GM12878 (cell line): ENCODE measurements at regions not wholly inside any gene's neighbourhood (a gene's known extent, or its start where the extent isn't known, plus 50 kb on each side); places are given as distances from the start of the nearest gene placed in this dataset.

Experiments used
- ATAC-seq: fragments of 200-7000 bp; cut with Tn5 transposase; 3 replicates; pipeline ENCODE4 v1.9.1; 2020; ENCODE audit warnings: mild to moderate bottlenecking, moderate library complexity
- BruUV-seq: library from RNA; stranded (reverse); fragments of 400-500 nt; replicated peaks from 2 replicates; lab custom pipeline; 2021; lab: Mats Ljungman, UMichigan
- CTCF ChIA-PET: fragments of 300-600 bp; sonication (Branson Sonifier 250); formaldehyde crosslinking; extraction: SDS; loops from one replicate; lab custom pipeline; 2021; ENCODE audit warnings: inconsistent platforms; lab: Yijun Ruan, JAX
- POLR2A ChIA-PET: fragments of 350-600 bp; formaldehyde crosslinking; extraction: SDS; loops from one replicate; lab custom pipeline; 2021; ENCODE audit warnings: inconsistent platforms; lab: Charles Lee
- RAD21 ChIA-PET: fragments of 300-600 bp; sonication (Branson Sonifier 250); formaldehyde crosslinking; loops from one replicate; lab custom pipeline; 2023; ENCODE audit warnings: antibody characterized with exemption; ENCODE audit not compliant: unreplicated experiment; lab: Charles Lee
- SMC1A ChIA-PET: fragments of 300-600 bp; sonication (Branson Sonifier 250); formaldehyde crosslinking; loops from one replicate; lab custom pipeline; 2023; ENCODE audit not compliant: unreplicated experiment, uncharacterized antibody; lab: Charles Lee
- DNase-seq: peaks from one replicate; pipeline ENCODE4 v3.0.0-alpha.2; 2011; ENCODE audit warnings: low read depth, low spot score
- FAIRE-seq: peaks from 3 replicates; lab custom pipeline; 2011; peaks lifted over from hg19 to GRCh38; lab: Jason Lieb, UNC
- H2AFZ ChIP-seq: 2 replicates; pipeline ENCODE4 v1.6.0; 2011; ENCODE audit warnings: low read depth, low read length, control low read depth; ENCODE audit not compliant: control insufficient read depth
- H3K27ac ChIP-seq: 2 replicates; pipeline ENCODE4 v1.5.1; 2011; ENCODE audit warnings: control low read depth; ENCODE audit not compliant: control insufficient read depth, insufficient read depth
- H3K27me3 ChIP-seq, 2 experiments: replicated peaks in 1 of 2; 2 replicates each; pipeline versions ENCODE4 v1.6.0 to v1.6.1; 2011; ENCODE audit warnings: low read length in 1 of 2; ENCODE audit not compliant: control insufficient read depth in 2 of 2, insufficient read depth in 2 of 2
- H3K36me3 ChIP-seq, 2 experiments: 2 replicates each; pipeline ENCODE4 v1.5.1; 2011; ENCODE audit warnings: low read length in 1 of 2; ENCODE audit not compliant: control insufficient read depth in 2 of 2, insufficient read depth in 2 of 2
- H3K4me1 ChIP-seq: 2 replicates; pipeline ENCODE4 v1.6.1; 2011; ENCODE audit warnings: mild to moderate bottlenecking, low read length, moderate library complexity, mixed read lengths; ENCODE audit not compliant: control insufficient read depth, insufficient read depth
- H3K4me2 ChIP-seq: 2 replicates; pipeline ENCODE4 v1.6.0; 2011; ENCODE audit warnings: control low read depth; ENCODE audit not compliant: control insufficient read depth, insufficient read depth
- H3K4me3 ChIP-seq: fragments of 200-600 bp; sonication (generic); 2 replicates; pipeline ENCODE4 v1.5.1; 2016
- H3K79me2 ChIP-seq: 2 replicates; pipeline ENCODE4 v1.6.0; 2011; ENCODE audit warnings: low read length; ENCODE audit not compliant: control insufficient read depth, insufficient read depth
- H3K9ac ChIP-seq: 2 replicates; pipeline ENCODE4 v1.8.0; 2011; ENCODE audit warnings: low read length, control low read depth, mixed read lengths; ENCODE audit not compliant: control insufficient read depth, insufficient read depth
- H3K9me3 ChIP-seq: replicated peaks from 3 replicates; pipeline ENCODE4 v1.5.1; 2011; ENCODE audit warnings: mild to moderate bottlenecking, low read length; ENCODE audit not compliant: control insufficient read depth, insufficient read depth
- H4K20me1 ChIP-seq: 2 replicates; pipeline ENCODE4 v1.6.0; 2011; ENCODE audit not compliant: control insufficient read depth, insufficient read depth
- FOXM1 ChIP-seq: IDR thresholded peaks from 2 replicates; pipeline ENCODE4 v1.6.1; 2012; ENCODE audit warnings: low read depth, mild to moderate bottlenecking, inconsistent platforms, low read length, moderate library complexity
- NFIC ChIP-seq: IDR thresholded peaks from 2 replicates; pipeline ENCODE4 v1.6.1; 2012; ENCODE audit warnings: low read depth, mild to moderate bottlenecking, inconsistent platforms, low read length, moderate library complexity
- PKNOX1 ChIP-seq: fragments of 450-650 bp; IDR thresholded peaks from 2 replicates; pipeline ENCODE4 v1.6.1; 2016; ENCODE audit warnings: mild to moderate bottlenecking
- RELA ChIP-seq: fragments of 450-650 bp; IDR thresholded peaks from 2 replicates; pipeline ENCODE4 v1.8.0; 2014; ENCODE audit warnings: borderline replicate concordance; ENCODE audit not compliant: partially characterized antibody
- WRNIP1 ChIP-seq: IDR thresholded peaks from 2 replicates; pipeline ENCODE4 v1.6.1; 2011; ENCODE audit warnings: low read depth, low read length, improper control_type of control experiment, borderline replicate concordance
- WGBS: methylation state at CpG from one replicate; pipeline ENCODE4 v1.1.6; 2016; ENCODE audit warnings: low lambda C conversion rate; ENCODE audit not compliant: insufficient replicate concordance, insufficient coverage; ENCODE audit errors: missing lambda C conversion rate; 5-methylcytosine and 5-hydroxymethylcytosine counted together
- in situ Hi-C: fragments of 300-500 bp; cut with MboI; formaldehyde crosslinking; loops from 9 replicates; pipeline ENCODE4 v1.14.3; 2018; ENCODE audit warnings: mixed read lengths
- intact Hi-C: fragments of 100-400 bp; cut with micrococcal nuclease; formaldehyde crosslinking; loops from one replicate; pipeline ENCODE4 v1.14.2; 2022; ENCODE audit not compliant: unreplicated experiment
- TF ChIP-seq, protein P1 (sequence below): fragments of 450-650 bp; IDR thresholded peaks from 2 replicates; pipeline ENCODE4 v1.6.1; 2016; ENCODE audit warnings: mild to moderate bottlenecking, moderate library complexity, borderline replicate concordance
- TF ChIP-seq, protein P2 (sequence below): fragments of 450-650 bp; IDR thresholded peaks from 2 replicates; pipeline ENCODE4 v1.6.1; 2017; ENCODE audit warnings: mild to moderate bottlenecking, moderate library complexity

- no peak for FAIRE-seq
- DNase-seq, result no peak
- CTCF ChIA-PET, result no interaction called here
- H3K27ac ChIP-seq, result no peak overlapping the region
- H4K20me1 ChIP-seq, result no peaks in the 10 kb centered on the region
- intact Hi-C loops, result no loop called here
- POLR2A ChIA-PET, result no interaction called here
- SMC1A ChIA-PET, result no interaction called here
- TF ChIP-seq NFIC, result no peak
- TF ChIP-seq, protein P1, sequence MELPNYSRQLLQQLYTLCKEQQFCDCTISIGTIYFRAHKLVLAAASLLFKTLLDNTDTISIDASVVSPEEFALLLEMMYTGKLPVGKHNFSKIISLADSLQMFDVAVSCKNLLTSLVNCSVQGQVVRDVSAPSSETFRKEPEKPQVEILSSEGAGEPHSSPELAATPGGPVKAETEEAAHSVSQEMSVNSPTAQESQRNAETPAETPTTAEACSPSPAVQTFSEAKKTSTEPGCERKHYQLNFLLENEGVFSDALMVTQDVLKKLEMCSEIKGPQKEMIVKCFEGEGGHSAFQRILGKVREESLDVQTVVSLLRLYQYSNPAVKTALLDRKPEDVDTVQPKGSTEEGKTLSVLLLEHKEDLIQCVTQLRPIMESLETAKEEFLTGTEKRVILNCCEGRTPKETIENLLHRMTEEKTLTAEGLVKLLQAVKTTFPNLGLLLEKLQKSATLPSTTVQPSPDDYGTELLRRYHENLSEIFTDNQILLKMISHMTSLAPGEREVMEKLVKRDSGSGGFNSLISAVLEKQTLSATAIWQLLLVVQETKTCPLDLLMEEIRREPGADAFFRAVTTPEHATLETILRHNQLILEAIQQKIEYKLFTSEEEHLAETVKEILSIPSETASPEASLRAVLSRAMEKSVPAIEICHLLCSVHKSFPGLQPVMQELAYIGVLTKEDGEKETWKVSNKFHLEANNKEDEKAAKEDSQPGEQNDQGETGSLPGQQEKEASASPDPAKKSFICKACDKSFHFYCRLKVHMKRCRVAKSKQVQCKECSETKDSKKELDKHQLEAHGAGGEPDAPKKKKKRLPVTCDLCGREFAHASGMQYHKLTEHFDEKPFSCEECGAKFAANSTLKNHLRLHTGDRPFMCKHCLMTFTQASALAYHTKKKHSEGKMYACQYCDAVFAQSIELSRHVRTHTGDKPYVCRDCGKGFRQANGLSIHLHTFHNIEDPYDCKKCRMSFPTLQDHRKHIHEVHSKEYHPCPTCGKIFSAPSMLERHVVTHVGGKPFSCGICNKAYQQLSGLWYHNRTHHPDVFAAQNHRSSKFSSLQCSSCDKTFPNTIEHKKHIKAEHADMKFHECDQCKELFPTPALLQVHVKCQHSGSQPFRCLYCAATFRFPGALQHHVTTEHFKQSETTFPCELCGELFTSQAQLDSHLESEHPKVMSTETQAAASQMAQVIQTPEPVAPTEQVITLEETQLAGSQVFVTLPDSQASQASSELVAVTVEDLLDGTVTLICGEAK, result no peak
- TF ChIP-seq RELA, result no peak
- H3K9me3 ChIP-seq, result no peaks in the 10 kb centered on the region
- no peaks in the 10 kb centered on the region for H3K79me2 ChIP-seq
- no peak overlapping the region for H3K4me2 ChIP-seq
- H2AFZ ChIP-seq, result no peak overlapping the region
- H3K4me1 ChIP-seq, result peaks cover 3% of the 10 kb centered on the region; the same call in 1 of the 2 replicates
- 18% methylated on average over 3 of the region's 3 CpGs for WGBS
- H3K4me3 ChIP-seq, result no peak overlapping the region
- H3K36me3 ChIP-seq, result no peaks in the 10 kb centered on the region
- BruUV-seq, result no TSS peak
- no peak for ATAC-seq
- no peaks in the 10 kb centered on the region; a peak in 1 of 4 replicates for H3K27me3 ChIP-seq
- RAD21 ChIA-PET, result no interaction called here
- in situ Hi-C loops, result no loop called here
- H3K9ac ChIP-seq, result no peak overlapping the region
These were observed 87.0 kb upstream of the RUNX1 start for GRCh38 chr21:35136106-35136505.

- in situ Hi-C loops (no loop called here), intact Hi-C loops (no loop called here)
- CTCF ChIA-PET, result no interaction called here
- no peaks in the 10 kb centered on the region for H3K79me2 ChIP-seq
- no peak overlapping the region for H3K4me2 ChIP-seq
- POLR2A ChIA-PET, result no interaction called here
- no peaks in the 10 kb centered on the region for H4K20me1 ChIP-seq
- H3K27me3 ChIP-seq, result no peaks in the 10 kb centered on the region; a peak in 1 of 4 replicates
- SMC1A ChIA-PET, result no interaction called here
- 22% methylated on average over 7 of the region's 7 CpGs for WGBS
- no peak for ATAC-seq
- peaks cover 3% of the 10 kb centered on the region; the same call in 1 of the 2 replicates for H3K4me1 ChIP-seq
- H3K4me3 ChIP-seq, result no peak overlapping the region
- no peak overlapping the region for H3K27ac ChIP-seq
- H3K36me3 ChIP-seq, result no peaks in the 10 kb centered on the region
- FAIRE-seq, result no peak
- no TSS peak for BruUV-seq
- H3K9ac ChIP-seq, result no peak overlapping the region
- RAD21 ChIA-PET, result no interaction called here
- DNase-seq, result no peak
- H2AFZ ChIP-seq, result no peak overlapping the region
- no peaks in the 10 kb centered on the region for H3K9me3 ChIP-seq
- no peak for TF ChIP-seq WRNIP1
- TF ChIP-seq, protein P2, sequence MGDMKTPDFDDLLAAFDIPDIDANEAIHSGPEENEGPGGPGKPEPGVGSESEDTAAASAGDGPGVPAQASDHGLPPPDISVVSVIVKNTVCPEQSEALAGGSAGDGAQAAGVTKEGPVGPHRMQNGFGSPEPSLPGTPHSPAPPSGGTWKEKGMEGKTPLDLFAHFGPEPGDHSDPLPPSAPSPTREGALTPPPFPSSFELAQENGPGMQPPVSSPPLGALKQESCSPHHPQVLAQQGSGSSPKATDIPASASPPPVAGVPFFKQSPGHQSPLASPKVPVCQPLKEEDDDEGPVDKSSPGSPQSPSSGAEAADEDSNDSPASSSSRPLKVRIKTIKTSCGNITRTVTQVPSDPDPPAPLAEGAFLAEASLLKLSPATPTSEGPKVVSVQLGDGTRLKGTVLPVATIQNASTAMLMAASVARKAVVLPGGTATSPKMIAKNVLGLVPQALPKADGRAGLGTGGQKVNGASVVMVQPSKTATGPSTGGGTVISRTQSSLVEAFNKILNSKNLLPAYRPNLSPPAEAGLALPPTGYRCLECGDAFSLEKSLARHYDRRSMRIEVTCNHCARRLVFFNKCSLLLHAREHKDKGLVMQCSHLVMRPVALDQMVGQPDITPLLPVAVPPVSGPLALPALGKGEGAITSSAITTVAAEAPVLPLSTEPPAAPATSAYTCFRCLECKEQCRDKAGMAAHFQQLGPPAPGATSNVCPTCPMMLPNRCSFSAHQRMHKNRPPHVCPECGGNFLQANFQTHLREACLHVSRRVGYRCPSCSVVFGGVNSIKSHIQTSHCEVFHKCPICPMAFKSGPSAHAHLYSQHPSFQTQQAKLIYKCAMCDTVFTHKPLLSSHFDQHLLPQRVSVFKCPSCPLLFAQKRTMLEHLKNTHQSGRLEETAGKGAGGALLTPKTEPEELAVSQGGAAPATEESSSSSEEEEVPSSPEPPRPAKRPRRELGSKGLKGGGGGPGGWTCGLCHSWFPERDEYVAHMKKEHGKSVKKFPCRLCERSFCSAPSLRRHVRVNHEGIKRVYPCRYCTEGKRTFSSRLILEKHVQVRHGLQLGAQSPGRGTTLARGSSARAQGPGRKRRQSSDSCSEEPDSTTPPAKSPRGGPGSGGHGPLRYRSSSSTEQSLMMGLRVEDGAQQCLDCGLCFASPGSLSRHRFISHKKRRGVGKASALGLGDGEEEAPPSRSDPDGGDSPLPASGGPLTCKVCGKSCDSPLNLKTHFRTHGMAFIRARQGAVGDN, result no peak
- no peak for TF ChIP-seq PKNOX1
- TF ChIP-seq FOXM1, result no peak
These were observed 86.4 kb upstream of the RUNX1 start for GRCh38 chr21:35135481-35135880.
